HG03159 (cell line): ENCODE measurements at regions not wholly inside any gene's neighbourhood (a gene's known extent, or its start where the extent isn't known, plus 50 kb on each side); places are given as distances from the start of the nearest gene placed in this dataset.
"Not testable (repeated sequence)": the region's sequence is repeated elsewhere in the genome, so short reads cannot be mapped to it uniquely, and the experiment has no call there.

Experiments used
- ATAC-seq: cut with Tn5 transposase; IDR thresholded peaks from one replicate; pipeline ENCODE4 v1.9.1; 2021; ENCODE audit warnings: mild to moderate bottlenecking, moderate library complexity; ENCODE audit not compliant: unreplicated experiment

DNA sequence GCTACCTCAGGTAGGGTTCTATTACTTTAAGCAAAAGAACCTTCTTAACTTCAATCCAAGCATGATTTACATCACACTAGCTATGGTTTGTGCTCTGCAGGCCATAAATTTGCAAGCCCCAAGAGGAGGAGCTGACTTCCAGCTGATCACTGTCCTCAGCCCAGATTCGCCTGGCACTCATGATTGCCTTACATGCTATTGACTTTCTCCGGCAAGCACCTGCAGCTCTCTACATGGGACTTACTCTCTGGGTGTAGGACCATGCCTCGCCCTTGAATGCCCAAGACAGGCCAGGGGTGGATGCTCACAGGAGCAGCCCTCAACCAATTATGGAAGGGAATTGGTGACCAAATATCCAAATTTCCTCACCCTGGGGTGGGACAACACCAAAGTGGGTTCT is 99.8 kb downstream of the ESM1 start:
- ATAC-seq, result no peak

DNA sequence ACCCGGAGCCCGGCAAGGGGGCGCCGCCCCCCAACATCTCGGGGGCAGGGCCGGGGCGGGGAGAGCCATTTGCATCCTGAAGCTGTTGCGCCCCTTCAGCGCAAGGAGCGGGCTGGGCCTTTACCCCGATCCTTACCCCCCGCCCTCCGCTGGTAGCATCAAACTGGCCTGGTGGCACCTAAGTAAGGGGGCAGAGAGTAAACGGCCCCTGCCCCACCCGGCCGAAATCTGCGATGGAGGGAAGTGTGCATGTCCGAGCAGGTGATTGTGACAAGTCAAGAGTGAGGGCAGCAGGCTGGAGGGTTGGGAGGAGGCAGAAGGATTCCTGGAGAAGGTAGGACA is 101.2 kb downstream of the ESM1 start:
- no peak for ATAC-seq

DNA sequence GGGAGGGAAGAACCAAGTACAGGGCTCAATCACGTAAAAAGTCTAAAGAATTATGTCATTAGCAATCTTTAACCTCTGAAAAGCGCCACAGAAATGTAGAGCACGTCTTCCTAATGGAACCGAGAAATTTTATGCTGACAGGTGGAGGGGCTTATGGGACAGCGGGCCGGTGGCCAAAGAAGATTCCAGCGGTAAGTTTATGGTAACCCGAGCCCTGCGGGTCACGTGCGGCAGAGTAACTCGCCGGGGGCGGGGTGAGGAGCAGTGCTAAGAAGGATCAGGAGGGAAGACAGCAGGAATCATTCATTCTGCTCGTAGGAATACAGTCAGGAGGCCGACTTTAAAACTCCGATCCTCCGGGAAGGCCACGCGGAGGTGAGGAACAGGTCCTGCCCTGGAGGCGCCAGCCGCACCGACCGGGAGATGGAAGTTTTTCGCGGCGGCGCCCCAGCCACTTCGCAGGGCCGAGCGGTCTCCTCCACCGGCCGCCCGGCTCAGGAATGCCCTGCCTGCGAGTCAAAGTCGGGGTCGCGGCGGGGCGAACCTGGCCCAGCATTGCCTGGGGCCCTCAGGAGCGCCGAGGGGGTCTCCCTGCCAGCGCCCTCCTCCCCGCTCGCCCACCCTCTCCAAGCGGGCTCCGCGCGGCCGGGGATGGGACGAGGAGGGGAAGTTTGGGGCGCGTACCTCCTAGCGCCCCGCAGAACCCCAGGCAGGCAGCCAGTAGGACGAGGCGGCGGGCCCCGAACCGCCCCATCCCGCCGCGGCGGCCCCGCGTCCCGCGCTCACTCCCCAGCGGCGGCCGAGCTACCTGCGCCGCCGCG is 101.8 kb downstream of the ESM1 start:
- no peak for ATAC-seq

DNA sequence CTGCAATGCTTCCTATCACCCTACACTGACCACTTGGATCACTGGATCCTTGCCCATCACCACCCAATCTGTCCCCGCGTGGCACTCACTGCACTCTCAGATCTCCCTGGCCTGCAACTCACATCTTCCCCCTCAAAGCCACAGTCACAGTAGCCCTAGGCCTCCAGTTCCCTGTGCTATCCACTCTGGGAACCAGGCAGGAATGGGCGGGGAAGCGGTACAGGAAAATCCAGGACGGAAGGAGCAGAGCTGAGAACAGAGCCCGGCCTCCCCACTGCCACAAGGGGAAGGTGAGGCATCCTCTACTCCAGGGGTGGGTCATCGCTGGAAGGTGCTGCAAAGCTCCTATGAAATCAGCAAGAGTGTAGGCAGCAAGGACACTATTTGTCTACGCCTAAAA is 102.6 kb downstream of the ESM1 start:
- ATAC-seq, result no peak

DNA sequence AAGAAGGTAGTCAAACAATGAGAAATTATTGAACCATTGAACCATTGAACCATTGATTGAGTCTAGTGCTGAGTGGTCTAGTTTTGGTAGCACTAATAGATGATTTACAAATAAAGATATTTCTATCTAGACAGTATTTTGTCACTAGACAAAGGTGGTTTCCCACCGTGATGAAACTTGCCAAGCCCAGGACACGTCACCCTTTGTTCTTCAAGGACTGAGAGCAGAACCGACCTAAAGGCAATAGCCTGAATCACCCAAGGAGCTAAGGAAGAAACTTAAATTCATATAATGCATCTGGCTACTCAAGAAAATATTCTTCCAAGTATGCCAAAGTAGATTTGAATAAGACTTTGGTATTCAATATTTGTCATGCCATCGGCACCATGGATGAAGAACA is 103.3 kb downstream of the ESM1 start:
- no peak for ATAC-seq

DNA sequence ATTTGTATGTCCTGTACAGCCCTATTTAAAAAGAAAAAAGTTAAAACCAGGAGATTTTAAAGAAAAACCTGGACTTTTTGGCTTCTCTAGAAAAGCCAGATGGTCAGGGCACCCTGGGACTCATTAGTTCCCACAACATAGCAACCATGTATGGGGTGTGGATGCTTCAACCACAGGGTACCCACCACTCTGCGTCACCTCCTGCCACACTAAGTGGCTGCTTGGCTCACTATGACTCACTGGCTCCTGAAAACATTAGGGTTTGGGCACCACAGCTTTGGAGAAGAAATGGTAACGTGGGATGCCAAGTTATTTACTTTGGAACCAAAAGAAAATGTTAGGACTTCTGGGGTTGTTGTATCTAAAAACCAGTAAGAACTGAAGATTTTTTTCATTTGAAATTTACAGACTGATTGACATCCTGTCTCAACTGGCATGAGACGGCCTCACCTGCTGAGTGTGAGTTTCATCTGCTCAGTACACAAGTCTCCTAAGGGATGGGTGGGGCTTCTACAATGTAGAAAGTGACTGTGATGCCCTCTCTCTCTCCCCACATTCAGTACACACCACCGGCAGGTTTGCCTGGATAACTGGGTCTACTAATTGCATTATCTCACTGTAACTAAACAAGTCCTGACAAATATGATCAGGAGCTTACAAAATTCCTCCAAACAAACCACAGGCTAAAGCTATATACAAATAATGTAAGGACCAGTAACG is 103.9 kb downstream of the ESM1 start:
- no peak for ATAC-seq

DNA sequence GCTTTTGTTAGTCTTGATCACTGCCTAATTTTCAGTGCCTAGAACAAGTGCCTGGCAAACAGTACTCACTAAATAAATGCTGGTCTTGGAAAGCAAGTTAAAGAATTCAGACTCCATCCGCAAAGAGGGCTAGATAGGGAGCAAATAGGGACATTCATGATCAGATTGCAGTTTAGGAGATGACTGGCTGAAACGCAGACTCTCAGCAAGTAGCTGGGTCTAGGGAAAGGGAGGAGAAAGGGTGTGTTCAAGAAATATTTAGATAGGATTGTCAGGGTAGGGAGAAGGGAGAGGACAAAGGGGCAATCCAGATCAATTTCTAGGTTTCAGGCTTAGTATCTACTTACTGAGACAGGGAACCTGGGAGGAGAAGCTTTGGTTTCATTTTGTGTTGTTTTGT is 108.4 kb downstream of the ESM1 start:
- no peak for ATAC-seq

DNA sequence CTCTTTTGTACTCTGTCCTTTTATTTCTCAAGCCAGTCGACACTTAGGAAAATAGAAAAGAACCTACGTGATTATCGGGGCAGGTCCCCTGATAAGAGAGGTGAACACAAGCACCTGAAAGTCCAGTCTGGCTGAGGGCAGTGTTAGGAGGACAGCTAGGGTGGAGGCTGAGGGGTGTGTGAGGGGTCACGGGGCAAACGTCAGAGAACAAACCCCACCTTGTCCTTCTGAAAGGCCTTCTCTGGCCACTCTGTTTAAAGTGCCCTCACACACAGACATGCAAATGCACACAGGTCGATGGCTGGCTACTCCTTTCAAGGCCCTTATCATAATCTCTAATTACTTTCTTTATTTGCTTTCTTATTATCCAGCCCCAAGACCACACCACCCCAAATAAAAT is 108.8 kb downstream of the ESM1 start:
- ATAC-seq, result no peak

DNA sequence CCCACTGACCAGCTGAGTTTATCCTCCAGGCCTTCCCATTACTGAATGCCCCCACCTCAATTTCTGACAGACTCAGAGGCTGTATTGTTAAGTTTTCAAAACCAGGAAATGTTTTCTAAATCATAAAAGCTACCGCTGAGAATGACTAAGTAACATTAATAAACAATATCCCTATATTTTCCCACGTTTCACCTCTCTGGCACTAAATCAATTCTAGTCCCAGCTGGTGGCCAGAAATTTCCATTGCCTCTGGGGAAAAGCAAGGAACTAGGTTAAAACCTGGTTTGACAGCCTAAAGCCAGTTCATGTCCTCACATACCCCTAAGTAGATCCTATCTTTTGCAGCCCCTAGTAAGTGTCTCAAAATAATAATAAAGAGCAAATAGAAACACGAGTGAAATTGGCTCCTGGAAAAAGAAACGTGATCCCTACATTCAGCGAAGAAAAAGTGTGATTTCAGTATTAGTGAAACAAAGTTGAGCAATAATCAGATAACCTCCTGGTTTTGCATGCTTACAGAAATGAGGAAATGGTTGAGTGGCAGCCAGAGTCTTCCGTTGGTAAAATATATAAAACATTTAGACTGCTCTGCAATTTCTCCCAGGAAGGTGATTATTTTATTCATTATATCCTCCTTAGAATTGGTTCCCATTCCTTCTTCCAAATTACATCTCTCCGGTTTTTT is 110.9 kb downstream of the ESM1 start:
- ATAC-seq, result no peak

DNA sequence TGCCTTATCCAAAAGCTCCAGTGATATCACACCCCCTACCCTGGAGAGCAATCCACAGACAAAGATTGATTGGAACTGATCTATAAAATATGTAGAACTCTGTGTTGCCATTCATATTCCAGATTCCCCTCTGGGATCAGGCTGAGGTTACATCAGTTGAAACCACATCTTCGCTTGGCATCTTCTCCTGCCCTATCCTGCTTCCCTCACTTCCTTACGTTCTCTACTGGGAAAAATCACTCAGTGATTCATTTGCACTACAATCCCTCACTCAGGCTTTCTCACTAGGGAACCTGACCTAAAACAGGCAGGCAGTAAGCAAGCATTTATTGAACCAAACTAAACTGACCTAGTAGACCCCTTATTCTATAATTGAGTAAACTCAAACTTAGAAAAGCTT is 111.7 kb downstream of the ESM1 start:
- ATAC-seq, result no peak

DNA sequence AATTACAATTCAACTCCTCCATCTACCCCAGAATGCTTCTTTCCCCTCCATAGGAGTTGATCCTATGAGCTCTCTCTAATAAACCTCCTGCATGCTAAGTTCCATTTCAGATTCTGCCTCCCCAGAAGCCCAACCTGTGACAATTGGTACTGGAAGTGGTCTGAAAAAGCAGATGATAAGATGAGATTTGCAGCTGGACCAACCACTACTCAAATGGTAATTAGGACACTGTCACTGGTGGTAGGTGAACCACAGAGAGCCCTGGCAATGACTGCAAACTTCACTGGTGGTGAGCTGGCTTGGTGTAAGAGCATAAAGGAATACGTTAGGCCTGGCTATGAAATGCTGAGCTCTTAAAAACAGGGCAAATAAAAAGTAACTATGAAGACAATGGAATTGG is 112.6 kb downstream of the ESM1 start:
- no peak for ATAC-seq

DNA sequence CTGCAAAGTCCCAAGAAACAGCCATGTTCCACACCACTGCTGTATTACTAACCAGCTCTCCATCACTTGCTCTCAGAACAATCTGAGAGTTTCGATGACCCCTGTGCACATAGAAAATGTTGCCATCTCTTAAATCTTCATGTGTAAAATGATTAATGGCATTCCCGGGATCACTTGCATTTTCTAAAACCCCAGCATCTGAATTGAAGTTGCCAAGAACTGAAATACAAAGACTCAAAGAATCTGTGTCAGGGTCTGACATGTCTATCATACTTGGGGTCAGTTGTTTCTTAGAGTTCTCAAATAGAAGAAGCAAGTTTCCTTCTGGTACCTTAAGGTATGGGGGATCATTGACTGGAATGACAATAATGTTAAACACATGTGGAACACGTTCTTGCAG is 115.1 kb downstream of the ESM1 start:
- ATAC-seq, result no peak

DNA sequence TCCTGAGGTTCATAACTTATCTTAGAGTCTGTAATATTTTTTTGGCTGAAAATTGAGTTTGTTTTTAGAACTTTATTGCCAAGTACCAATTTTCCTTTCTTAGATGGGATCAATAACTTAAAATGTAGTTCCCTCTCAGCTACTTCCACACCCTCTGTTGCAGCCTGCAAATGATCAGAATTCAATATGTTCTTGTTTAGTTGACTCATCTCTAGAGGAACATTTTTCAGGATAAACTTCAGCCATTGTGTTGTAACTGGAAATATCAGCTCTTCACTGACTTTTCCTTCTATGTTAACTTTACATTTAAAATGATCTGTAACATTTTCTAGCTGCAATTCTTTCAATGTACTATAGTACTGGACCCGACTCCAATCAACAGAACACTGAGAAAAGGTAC is 115.7 kb downstream of the ESM1 start:
- ATAC-seq, result no peak

DNA sequence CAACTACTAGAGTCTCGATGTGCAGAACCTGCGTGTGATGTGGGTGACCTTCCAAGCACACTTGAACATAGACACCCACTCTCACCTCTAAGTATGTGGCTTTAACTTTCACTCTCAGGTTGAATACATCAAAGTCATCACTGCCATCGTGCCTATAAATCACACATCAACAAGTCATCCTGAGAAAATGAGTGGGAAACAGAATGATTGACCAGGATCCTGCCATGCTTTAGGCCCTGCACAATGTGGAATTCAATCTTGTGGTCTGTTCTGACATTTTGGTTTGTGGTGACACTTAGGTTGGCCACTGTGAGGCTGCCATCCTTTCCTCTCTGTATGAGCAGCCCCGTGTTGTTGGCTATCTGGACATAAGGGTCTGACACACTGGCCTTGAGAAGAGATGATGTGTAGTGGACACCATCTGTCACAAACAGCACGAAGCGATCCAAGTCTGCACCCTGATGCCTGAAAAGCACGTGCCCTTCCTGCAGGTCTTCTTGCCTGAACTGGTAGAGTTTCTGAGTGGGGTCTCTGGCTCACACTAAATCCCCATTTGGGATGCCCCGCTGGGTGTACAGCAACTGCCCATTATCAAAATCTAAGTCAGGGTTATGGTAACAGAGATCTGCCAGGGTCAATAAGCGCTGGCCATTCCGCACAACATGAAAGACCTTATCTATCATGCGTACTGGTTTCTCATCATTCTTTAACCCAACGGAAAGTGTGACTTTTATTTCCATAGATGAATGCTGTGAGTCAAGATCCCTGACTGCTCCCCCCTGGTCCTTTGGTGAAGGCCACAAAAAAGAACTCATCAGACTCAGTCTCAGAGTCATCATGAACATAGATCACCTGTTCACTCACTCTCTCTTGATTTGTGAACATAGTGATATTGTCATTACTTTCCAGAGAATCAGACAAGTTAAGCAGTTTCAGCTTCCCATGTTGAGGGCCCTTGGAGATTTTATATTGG is 116.6 kb downstream of the ESM1 start:
- ATAC-seq, result no peak

DNA sequence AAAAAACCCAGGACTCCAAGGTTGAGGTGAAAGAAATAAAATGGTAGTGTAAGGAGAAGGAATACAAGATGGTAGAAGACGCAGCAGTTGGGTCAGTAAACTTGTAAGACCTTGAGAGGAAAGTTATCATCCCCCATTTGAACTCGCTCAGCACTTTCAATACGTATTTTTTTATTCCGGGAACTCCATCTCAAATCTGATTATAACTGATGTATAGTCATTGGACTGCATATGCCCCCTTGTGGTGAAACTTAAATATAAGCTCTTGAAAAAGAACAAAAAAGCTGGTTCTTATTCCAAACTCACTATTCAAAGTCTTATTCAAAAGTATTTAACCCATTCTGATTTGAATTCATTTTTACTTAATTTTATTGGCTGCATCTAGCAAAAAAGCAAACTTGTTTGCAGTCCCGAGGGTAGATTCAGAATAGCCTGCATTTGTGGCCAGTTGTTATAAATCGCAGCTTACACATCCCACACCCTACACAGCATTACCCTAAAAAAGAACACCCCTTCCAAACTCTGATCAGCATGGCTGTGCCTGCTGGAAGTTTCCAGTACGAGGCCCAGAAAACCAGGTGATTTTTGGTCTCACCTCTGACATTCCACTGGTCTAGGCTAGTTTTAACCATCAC is 118.0 kb downstream of the ESM1 start:
- no peak for ATAC-seq

DNA sequence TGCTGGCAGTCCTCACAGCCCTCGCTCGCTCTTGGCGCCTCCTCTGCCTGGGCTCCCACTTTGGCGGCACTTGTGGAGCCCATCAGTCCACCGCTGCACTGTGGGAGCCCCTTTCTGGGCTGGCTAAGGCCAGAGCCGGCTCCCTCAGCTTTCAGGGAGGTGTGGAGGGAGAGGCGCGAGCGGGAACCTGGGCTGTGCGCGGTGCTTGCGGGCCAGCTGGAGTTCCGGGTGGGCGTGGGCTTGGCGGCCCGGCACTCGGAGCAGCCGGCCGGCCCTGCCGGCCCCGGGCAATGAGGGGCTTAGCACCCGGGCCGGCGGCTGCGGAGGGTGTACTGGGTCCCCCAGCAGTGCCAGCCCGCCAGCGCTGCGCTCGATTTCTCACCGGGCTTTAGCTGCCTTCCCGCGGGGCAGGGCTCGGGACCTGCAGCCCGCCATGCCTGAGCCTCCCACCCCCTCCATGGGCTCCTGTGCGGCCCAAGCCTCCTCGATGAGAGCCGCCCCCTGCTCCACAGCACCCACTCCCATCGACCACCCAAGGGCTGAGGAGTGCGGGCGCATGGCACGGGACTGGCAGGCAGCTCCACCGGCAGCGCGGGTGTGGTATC is 120.4 kb downstream of the ESM1 start:
- ATAC-seq, result not testable (repeated sequence)

DNA sequence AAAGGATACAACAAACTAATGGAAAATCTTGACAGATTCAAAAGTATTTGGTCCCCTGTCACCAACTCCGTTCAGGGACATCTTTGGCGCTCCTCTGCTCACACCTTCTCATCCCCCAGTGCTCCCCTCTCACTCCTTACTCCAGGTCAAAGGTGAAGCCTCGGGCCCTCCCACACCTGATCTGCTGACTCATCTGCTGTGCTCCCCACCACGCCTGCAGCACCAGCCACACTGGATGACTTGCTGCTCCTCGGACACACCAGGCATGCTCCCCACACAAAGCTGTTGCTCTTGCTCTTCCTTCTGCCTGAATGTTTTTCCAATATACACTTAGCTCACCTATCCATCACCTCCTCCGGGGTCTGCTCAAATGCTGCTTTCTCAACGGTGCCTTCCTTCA is 123.4 kb downstream of the ESM1 start:
- ATAC-seq, result no peak

DNA sequence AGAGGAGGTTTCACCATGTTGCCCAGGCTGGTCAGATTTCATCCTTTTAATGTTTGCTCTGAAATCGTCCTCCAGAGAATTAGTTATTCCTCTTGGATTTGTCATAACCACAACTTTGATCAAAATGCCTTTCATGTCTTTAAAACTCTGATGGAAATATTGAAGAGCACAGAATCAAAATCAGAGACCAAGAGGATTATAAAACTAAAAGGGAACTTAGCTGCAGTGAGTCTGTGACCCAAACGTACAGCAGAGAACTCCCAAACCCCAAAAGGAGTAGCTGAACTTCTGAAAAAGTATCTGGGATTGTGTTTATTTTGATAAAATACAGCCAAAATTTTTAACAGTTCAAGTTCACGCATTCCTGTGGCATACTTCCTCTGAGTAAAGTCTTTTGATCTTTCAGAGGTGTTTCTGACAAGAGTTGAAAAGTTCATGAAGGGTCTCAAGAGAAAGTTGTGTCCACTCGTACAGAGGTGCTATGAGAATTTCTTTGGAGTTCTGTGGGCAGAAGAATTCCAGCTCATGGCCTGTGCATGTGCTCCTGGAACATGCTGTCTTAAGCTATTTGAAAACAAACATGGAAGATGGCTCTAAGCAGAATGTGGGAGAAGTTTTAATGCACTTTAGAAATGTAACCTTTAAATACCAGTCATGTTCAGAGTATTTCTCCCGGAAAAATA is 124.0 kb downstream of the ESM1 start:
- no peak for ATAC-seq

DNA sequence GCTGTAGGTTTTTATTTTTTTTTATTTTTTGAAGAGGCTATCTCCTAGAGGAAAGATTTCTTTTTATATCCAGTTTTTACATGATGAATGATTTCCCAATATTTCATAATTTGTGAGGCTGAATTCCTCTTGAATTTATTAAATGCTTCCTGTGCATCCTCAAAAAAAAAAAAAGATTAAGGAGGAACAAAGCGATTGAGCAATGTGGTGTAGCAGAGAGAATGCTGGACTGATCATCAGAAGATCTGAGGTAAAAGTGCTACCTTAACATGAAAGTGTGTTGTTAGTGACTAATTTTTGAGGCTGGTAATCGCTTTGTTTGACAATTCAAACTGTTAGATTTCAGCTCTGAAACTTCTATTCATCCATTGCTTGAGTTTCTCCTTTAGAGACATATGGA is 125.1 kb downstream of the ESM1 start:
- ATAC-seq, result no peak
